Nephron progenitor cell (in vitro differentiated cells): ENCODE measurements at regions not wholly inside any gene's neighbourhood (a gene's known extent, or its start where the extent isn't known, plus 50 kb on each side); places are given as distances from the start of the nearest gene placed in this dataset.

Source experiments
- DNase-seq: peaks from one replicate; pipeline ENCODE4 v3.0.0; 2021
- H3K27ac Mint-ChIP-seq: 2 replicates; pipeline ENCODE4 v1.8.0; 2021; ENCODE audit warnings: mild to moderate bottlenecking, moderate library complexity, mixed read lengths
- H3K27me3 Mint-ChIP-seq: 2 replicates; pipeline ENCODE4 v1.8.0; 2021; ENCODE audit warnings: mild to moderate bottlenecking, low read depth, mixed read lengths; ENCODE audit not compliant: poor library complexity
- H3K36me3 Mint-ChIP-seq: 2 replicates; pipeline ENCODE4 v1.8.0; 2021; ENCODE audit warnings: low read depth, mixed read lengths
- H3K4me1 Mint-ChIP-seq: 2 replicates; pipeline ENCODE4 v1.8.0; 2021; ENCODE audit warnings: mixed read lengths
- H3K4me3 Mint-ChIP-seq: 2 replicates; pipeline ENCODE4 v1.8.0; 2021; ENCODE audit warnings: mild to moderate bottlenecking, moderate library complexity, mixed read lengths
- H3K9me3 Mint-ChIP-seq: 2 replicates; pipeline ENCODE4 v1.8.0; 2021; ENCODE audit warnings: mild to moderate bottlenecking, moderate library complexity, mixed read lengths
- TF ChIP-seq, protein P1 (sequence below): fragments of 200-600 bp; sonication (generic); IDR thresholded peaks from 2 replicates; pipeline ENCODE4 v1.5.0; 2021; ENCODE audit warnings: antibody characterized with exemption

DNA sequence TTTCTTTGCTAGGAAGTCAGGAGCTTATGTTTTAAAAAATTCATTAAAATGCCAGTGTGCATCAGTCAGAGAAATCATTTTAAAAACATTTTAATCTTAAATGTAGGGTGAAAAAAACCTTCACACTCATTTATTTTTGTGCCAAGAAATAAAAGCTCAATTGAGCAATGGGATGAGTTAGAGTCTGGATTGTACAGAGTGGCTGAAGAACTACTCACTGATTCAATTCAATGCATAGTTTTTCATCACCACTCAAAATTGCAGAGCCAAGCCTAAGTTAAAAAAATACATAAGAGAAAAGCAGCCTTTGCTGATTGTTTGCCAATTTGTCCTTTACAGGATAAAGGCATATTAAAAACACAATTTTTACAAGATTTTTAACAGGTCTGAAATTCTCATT lies 168.2 kb upstream of the DMRTA1 start:
- TF ChIP-seq, protein P1, sequence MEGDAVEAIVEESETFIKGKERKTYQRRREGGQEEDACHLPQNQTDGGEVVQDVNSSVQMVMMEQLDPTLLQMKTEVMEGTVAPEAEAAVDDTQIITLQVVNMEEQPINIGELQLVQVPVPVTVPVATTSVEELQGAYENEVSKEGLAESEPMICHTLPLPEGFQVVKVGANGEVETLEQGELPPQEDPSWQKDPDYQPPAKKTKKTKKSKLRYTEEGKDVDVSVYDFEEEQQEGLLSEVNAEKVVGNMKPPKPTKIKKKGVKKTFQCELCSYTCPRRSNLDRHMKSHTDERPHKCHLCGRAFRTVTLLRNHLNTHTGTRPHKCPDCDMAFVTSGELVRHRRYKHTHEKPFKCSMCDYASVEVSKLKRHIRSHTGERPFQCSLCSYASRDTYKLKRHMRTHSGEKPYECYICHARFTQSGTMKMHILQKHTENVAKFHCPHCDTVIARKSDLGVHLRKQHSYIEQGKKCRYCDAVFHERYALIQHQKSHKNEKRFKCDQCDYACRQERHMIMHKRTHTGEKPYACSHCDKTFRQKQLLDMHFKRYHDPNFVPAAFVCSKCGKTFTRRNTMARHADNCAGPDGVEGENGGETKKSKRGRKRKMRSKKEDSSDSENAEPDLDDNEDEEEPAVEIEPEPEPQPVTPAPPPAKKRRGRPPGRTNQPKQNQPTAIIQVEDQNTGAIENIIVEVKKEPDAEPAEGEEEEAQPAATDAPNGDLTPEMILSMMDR, result no peak
- H3K9me3 Mint-ChIP-seq, result no peaks in the 10 kb centered on the region
- no peak overlapping the region for H3K27ac Mint-ChIP-seq
- H3K4me3 Mint-ChIP-seq, result no peak overlapping the region
- H3K4me1 Mint-ChIP-seq, result no peaks in the 10 kb centered on the region
- H3K36me3 Mint-ChIP-seq, result no peaks in the 10 kb centered on the region
- H3K27me3 Mint-ChIP-seq, result no peaks in the 10 kb centered on the region
- no peak for DNase-seq

DNA sequence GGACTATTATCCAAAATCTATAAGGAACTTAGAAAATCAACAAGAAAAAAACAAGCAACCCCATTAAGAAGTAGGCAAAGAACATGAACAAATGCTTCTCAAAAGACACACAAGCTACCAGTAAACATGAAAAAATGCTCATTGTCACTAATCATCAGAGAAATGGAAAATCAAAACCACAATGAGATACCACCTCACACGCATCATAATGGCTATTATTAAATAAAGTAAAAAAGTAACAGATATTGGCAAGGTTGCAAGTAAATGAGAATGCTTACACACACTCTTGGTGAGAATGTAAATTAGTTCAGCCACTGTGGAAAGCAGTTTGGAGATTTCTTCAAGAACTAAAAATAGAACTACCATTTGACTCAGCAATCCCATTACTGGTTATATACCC lies 167.0 kb upstream of the DMRTA1 start:
- H3K36me3 Mint-ChIP-seq, result no peaks in the 10 kb centered on the region
- no peak overlapping the region for H3K4me3 Mint-ChIP-seq
- no peak overlapping the region for H3K27ac Mint-ChIP-seq
- no peak for DNase-seq
- H3K4me1 Mint-ChIP-seq, result no peaks in the 10 kb centered on the region
- TF ChIP-seq, protein P1, result no peak
- no peaks in the 10 kb centered on the region for H3K9me3 Mint-ChIP-seq
- H3K27me3 Mint-ChIP-seq, result no peaks in the 10 kb centered on the region

DNA sequence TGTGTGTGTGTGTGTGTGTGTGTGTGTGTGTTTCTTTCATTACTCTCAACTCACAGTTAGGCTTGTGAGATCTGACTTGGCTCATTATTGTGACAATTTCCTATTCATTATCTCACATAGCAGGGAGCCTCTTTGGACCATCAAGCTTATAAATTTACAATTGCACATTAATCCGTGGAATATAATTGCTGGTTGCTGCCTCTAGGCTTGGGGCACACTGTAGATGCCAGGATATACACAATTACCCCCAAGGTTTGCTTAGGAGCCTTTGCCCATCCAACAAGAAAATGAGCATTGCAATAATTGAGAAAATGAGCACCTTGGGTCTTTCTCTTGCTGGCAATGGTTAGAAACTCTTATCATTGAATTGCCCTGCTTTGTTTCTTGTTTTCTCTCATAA lies 161.6 kb upstream of the DMRTA1 start:
- Mint-ChIP-seq H3K9me3 (no peaks in the 10 kb centered on the region), H3K4me1 (no peaks in the 10 kb centered on the region), H3K36me3 (no peaks in the 10 kb centered on the region), H3K27ac (no peak overlapping the region), H3K27me3 (peaks cover 3% of the 10 kb centered on the region), H3K4me3 (no peak overlapping the region)
- TF ChIP-seq, protein P1, result no peak
- DNase-seq, result no peak

DNA sequence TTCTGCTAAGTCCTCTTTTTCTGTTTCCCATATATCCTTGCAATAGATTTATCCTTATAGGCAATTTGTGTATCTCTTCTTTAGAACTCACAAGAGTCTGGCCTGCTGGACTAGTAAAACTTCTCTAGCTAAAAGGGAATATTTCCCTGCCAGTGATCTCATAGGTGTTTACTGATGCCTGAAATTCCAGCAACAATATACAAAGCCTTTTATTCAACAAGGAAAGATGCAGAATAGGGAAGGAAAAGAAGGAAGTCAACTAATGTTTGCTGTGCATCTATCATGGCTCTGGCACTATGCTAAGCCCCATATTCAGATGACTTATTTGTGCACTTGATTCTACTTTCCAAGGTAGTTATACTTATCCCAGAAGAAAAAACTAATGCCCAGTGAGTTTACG lies 160.0 kb upstream of the DMRTA1 start:
- no peak for DNase-seq
- H3K27ac Mint-ChIP-seq, result no peak overlapping the region
- H3K27me3 Mint-ChIP-seq, result peaks cover 3% of the 10 kb centered on the region
- no peaks in the 10 kb centered on the region for H3K4me1 Mint-ChIP-seq
- TF ChIP-seq, protein P1, result no peak
- H3K36me3 Mint-ChIP-seq, result no peaks in the 10 kb centered on the region
- no peaks in the 10 kb centered on the region for H3K9me3 Mint-ChIP-seq
- H3K4me3 Mint-ChIP-seq, result no peak overlapping the region

DNA sequence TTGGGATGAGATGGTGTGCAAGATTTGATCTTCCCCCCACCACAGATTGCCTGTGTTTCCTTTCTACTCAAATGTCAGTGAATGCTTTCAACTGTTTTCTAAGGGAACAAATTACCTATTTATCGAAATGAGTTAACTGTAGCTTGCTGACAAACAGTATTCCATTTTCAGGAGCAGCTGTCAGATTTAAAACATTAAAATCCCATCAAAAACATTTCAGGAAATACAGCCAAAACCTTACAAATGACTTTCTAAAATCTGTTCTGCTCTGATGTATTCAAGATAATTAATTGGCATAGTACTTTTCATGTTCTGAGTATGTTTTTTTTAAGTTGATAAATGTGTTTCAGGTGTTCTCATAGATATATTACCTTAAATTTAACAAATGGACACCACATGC lies 158.0 kb upstream of the DMRTA1 start:
- Mint-ChIP-seq H3K27me3 (peaks cover 3% of the 10 kb centered on the region), H3K4me3 (no peak overlapping the region)
- no peak for DNase-seq

More for the DNA sequence above, 158.0 kb upstream of the DMRTA1 start:
- H3K36me3 Mint-ChIP-seq, result no peaks in the 10 kb centered on the region
- TF ChIP-seq, protein P1, result no peak
- no peak overlapping the region for H3K27ac Mint-ChIP-seq
- H3K4me1 Mint-ChIP-seq, result no peaks in the 10 kb centered on the region
- H3K9me3 Mint-ChIP-seq, result no peaks in the 10 kb centered on the region
